ENCODE measurements at regions not wholly inside any gene's neighbourhood (a gene's known extent, or its start where the extent isn't known, plus 50 kb on each side); places are given as distances from the start of the nearest gene placed in this dataset.
A peak's percentile ranks its signal among the peaks of the same experiment; 100 is the strongest.
"Not testable (repeated sequence)": the region's sequence is repeated elsewhere in the genome, so short reads cannot be mapped to it uniquely, and the experiment has no call there.

- intact Hi-C loops (cut with DNase I): no loop called here
- ATAC-seq (ENCODE audit: poor library complexity): no peak
- DNase-seq: no peak
Observed at GRCh38 chr5:21007781-21008180, 1019.8 kb upstream of the CDH18 start.

- ATAC-seq (ENCODE audit: poor library complexity); intact Hi-C loops (cut with DNase I); DNase-seq: not testable (repeated sequence)
Observed at GRCh38 chr5:20988933-20989332, 1000.9 kb upstream of the CDH18 start.

- ATAC-seq (ENCODE audit: poor library complexity): no peak
- no peak for DNase-seq
- intact Hi-C loops (cut with DNase I): no loop called here
Observed at GRCh38 chr5:20985754-20986153, 997.8 kb upstream of the CDH18 start.

GRCh38 chr5:20974426-20974825, 986.4 kb upstream of the CDH18 start:
- DNase-seq (no peak), ATAC-seq (ENCODE audit: poor library complexity) (no peak)
- intact Hi-C loops (cut with DNase I): no loop called here

GRCh38 chr5:20972419-20972925, 984.5 kb upstream of the CDH18 start:
- peak; percentile 95 for ATAC-seq (ENCODE audit: poor library complexity)
- intact Hi-C loops (cut with DNase I): no loop called here
- DNase-seq: peak; percentile 66

- intact Hi-C loops (cut with DNase I): no loop called here
- DNase-seq (no peak), ATAC-seq (ENCODE audit: poor library complexity) (no peak)
Observed at GRCh38 chr5:20959347-20959746, 971.3 kb upstream of the CDH18 start.

GRCh38 chr5:20958641-20959040, 970.6 kb upstream of the CDH18 start:
- ATAC-seq (ENCODE audit: poor library complexity): no peak
- intact Hi-C loops (cut with DNase I): no loop called here
- no peak for DNase-seq

- DNase-seq (no peak), ATAC-seq (ENCODE audit: poor library complexity) (no peak)
- intact Hi-C loops (cut with DNase I): no loop called here
Observed at GRCh38 chr5:20956134-20956533, 968.1 kb upstream of the CDH18 start.

GRCh38 chr5:20949636-20950035, 961.6 kb upstream of the CDH18 start:
- intact Hi-C loops (cut with DNase I): no loop called here

GRCh38 chr5:20943183-20943971, 955.4 kb upstream of the CDH18 start:
- intact Hi-C loops (cut with DNase I): not testable (repeated sequence)

More at GRCh38 chr5:20949636-20950035, 961.6 kb upstream of the CDH18 start:
- DNase-seq: no peak
- no peak for ATAC-seq (ENCODE audit: poor library complexity)

GRCh38 chr5:20942603-20943002, 954.6 kb upstream of the CDH18 start:
- DNase-seq; ATAC-seq (ENCODE audit: poor library complexity); intact Hi-C loops (cut with DNase I): not testable (repeated sequence)

More at GRCh38 chr5:20943183-20943971, 955.4 kb upstream of the CDH18 start:
- DNase-seq; ATAC-seq (ENCODE audit: poor library complexity): not testable (repeated sequence)

GRCh38 chr5:20940786-20941185, 952.8 kb upstream of the CDH18 start:
- DNase-seq; ATAC-seq (ENCODE audit: poor library complexity); intact Hi-C loops (cut with DNase I): not testable (repeated sequence)

- intact Hi-C loops (cut with DNase I); ATAC-seq (ENCODE audit: poor library complexity); DNase-seq: not testable (repeated sequence)
Observed at GRCh38 chr5:20890936-20891335, 902.9 kb upstream of the CDH18 start.

GRCh38 chr5:20875726-20876125, 887.7 kb upstream of the CDH18 start:
- DNase-seq; intact Hi-C loops (cut with DNase I); ATAC-seq (ENCODE audit: poor library complexity): not testable (repeated sequence)

GRCh38 chr5:20865892-20866291, 877.9 kb upstream of the CDH18 start:
- DNase-seq; ATAC-seq (ENCODE audit: poor library complexity); intact Hi-C loops (cut with DNase I): not testable (repeated sequence)

GRCh38 chr5:20833081-20833627, 845.2 kb upstream of the CDH18 start:
- intact Hi-C loops (cut with DNase I): no loop called here
- ATAC-seq (ENCODE audit: poor library complexity): no peak
- DNase-seq: no peak

- DNase-seq: no peak
- no peak for ATAC-seq (ENCODE audit: poor library complexity)
- intact Hi-C loops (cut with DNase I): no loop called here
Observed at GRCh38 chr5:20832204-20833080, 844.4 kb upstream of the CDH18 start.

GRCh38 chr5:20825951-20826350, 838.0 kb upstream of the CDH18 start:
- DNase-seq; ATAC-seq (ENCODE audit: poor library complexity); intact Hi-C loops (cut with DNase I): not testable (repeated sequence)

GRCh38 chr5:20797216-20797615, 809.2 kb upstream of the CDH18 start:
- intact Hi-C loops (cut with DNase I); DNase-seq; ATAC-seq (ENCODE audit: poor library complexity): not testable (repeated sequence)
